IMR-90 (cell line): ENCODE measurements at regions not wholly inside any gene's neighbourhood (a gene's known extent, or its start where the extent isn't known, plus 50 kb on each side); places are given as distances from the start of the nearest gene placed in this dataset.

Experiments
- ATAC-seq: fragments of 200-7000 bp; cut with Tn5 transposase; 2 replicates; pipeline ENCODE4 v1.9.1; 2020; ENCODE audit warnings: low read depth, mild to moderate bottlenecking, moderate library complexity
- BruUV-seq: library from RNA; stranded (reverse); fragments of 400-500 nt; replicated peaks from 2 replicates; lab custom pipeline; 2021; lab: Mats Ljungman, UMichigan
- CTCF ChIA-PET: fragments of 300-600 bp; formaldehyde crosslinking; extraction: SDS; loops from one replicate; lab custom pipeline; 2021; ENCODE audit warnings: antibody characterized with exemption; lab: Yijun Ruan, JAX
- POLR2A ChIA-PET: fragments of 300-600 bp; sonication (Branson Sonifier 250); formaldehyde crosslinking; loops from one replicate; lab custom pipeline; 2022; ENCODE audit warnings: antibody characterized with exemption; ENCODE audit not compliant: unreplicated experiment; lab: Charles Lee
- DNase-seq: peaks from one replicate; pipeline ENCODE4 v3.0.0; 2013
- H2AFZ ChIP-seq: replicated peaks from 2 replicates; pipeline ENCODE3; 2013; ENCODE audit warnings: low read length, mild to moderate bottlenecking; ENCODE audit not compliant: poor library complexity
- H2AK5ac ChIP-seq: 2 replicates; pipeline ENCODE4 v1.6.1; 2013; ENCODE audit warnings: low read depth, low read length, inconsistent platforms
- H2AK9ac ChIP-seq: replicated peaks from 2 replicates; pipeline ENCODE3; 2013; ENCODE audit warnings: mild to moderate bottlenecking, low read depth, low read length, moderate library complexity; ENCODE audit not compliant: poor library complexity
- H2BK120ac ChIP-seq: 2 replicates; pipeline ENCODE4 v1.6.1; 2013; ENCODE audit warnings: low read depth, low read length, inconsistent platforms
- H2BK15ac ChIP-seq: 3 replicates; pipeline ENCODE4 v1.6.1; 2013; ENCODE audit warnings: low read depth, low read length, inconsistent platforms
- H2BK20ac ChIP-seq: 2 replicates; pipeline ENCODE4 v1.6.1; 2013; ENCODE audit warnings: low read depth, mild to moderate bottlenecking, inconsistent platforms, low read length, moderate library complexity
- H2BK5ac ChIP-seq: 2 replicates; pipeline ENCODE4 v1.6.1; 2013; ENCODE audit warnings: mild to moderate bottlenecking, low read depth, low read length, inconsistent platforms; ENCODE audit not compliant: poor library complexity, severe bottlenecking
- H3K14ac ChIP-seq: replicated peaks from 2 replicates; pipeline ENCODE4 v1.6.1; 2013; ENCODE audit warnings: low read depth, low read length, inconsistent platforms
- H3K18ac ChIP-seq: 2 replicates; pipeline ENCODE4 v1.6.1; 2013; ENCODE audit warnings: low read depth, low read length, control low read depth
- H3K23ac ChIP-seq: 2 replicates; pipeline ENCODE4 v1.6.1; 2013; ENCODE audit warnings: low read depth, low read length, inconsistent platforms
- H3K27ac ChIP-seq: 2 replicates; pipeline ENCODE4 v1.5.1; 2013; ENCODE audit warnings: mild to moderate bottlenecking, control low read depth, low read length; ENCODE audit not compliant: insufficient read depth
- H3K27me3 ChIP-seq: 2 replicates; pipeline ENCODE4 v1.6.1; 2013; ENCODE audit warnings: low read length; ENCODE audit not compliant: control insufficient read depth, insufficient read depth
- H3K36me3 ChIP-seq: 2 replicates; pipeline ENCODE4 v1.6.1; 2013; ENCODE audit warnings: low read length, mixed read lengths; ENCODE audit not compliant: control insufficient read depth, insufficient read depth
- H3K4ac ChIP-seq: 2 replicates; pipeline ENCODE4 v1.6.1; 2013; ENCODE audit warnings: low read depth, low read length, inconsistent platforms
- H3K4me1 ChIP-seq: 2 replicates; pipeline ENCODE4 v1.6.1; 2013; ENCODE audit warnings: low read length, mixed read lengths; ENCODE audit not compliant: control insufficient read depth, insufficient read depth
- H3K4me2 ChIP-seq: 2 replicates; pipeline ENCODE4 v1.6.1; 2013; ENCODE audit warnings: low read depth, mild to moderate bottlenecking, control low read depth, low read length, moderate library complexity
- H3K4me3 ChIP-seq: 2 replicates; pipeline ENCODE4 v1.5.1; 2013; ENCODE audit warnings: low read depth, mild to moderate bottlenecking, control low read depth, low read length, moderate library complexity; ENCODE audit not compliant: insufficient read depth
- H3K56ac ChIP-seq: 2 replicates; pipeline ENCODE4 v1.6.1; 2013; ENCODE audit warnings: low read length, inconsistent platforms; ENCODE audit not compliant: insufficient read depth; ENCODE audit errors: extremely low read depth
- H3K79me1 ChIP-seq, 2 experiments: 2 replicates each; pipeline ENCODE4 v1.6.1; 2013; ENCODE audit warnings: low read length in 2 of 2, inconsistent platforms in 1 of 2, low read depth in 1 of 2
- H3K9ac ChIP-seq: 2 replicates; pipeline ENCODE4 v1.6.1; 2013; ENCODE audit warnings: low read depth, low read length, control low read depth
- H3K9me1 ChIP-seq: 2 replicates; pipeline ENCODE4 v1.6.1; 2013; ENCODE audit warnings: low read length, inconsistent platforms; ENCODE audit not compliant: insufficient read depth
- H3K9me3 ChIP-seq: 2 replicates; pipeline ENCODE4 v1.6.1; 2013; ENCODE audit warnings: low read length; ENCODE audit not compliant: control insufficient read depth, insufficient read depth
- H4K20me1 ChIP-seq: 2 replicates; pipeline ENCODE4 v1.6.1; 2013; ENCODE audit warnings: low read length, inconsistent platforms; ENCODE audit not compliant: insufficient read depth
- H4K5ac ChIP-seq: 2 replicates; pipeline ENCODE4 v1.6.1; 2013; ENCODE audit warnings: mild to moderate bottlenecking, low read depth, low read length, control low read depth
- H4K8ac ChIP-seq, 2 experiments: 2 replicates each; pipeline ENCODE4 v1.6.1; 2013; ENCODE audit warnings: low read depth in 2 of 2, low read length in 2 of 2, control low read depth in 1 of 2, inconsistent platforms in 1 of 2
- H4K91ac ChIP-seq: 2 replicates; pipeline ENCODE4 v1.6.1; 2013; ENCODE audit warnings: low read depth, low read length, inconsistent platforms; ENCODE audit not compliant: insufficient read depth
- CHD1 ChIP-seq: IDR thresholded peaks from 2 replicates; pipeline ENCODE4 v1.6.1; 2012; ENCODE audit warnings: low read depth, low read length, improper control_type of control experiment
- RCOR1 ChIP-seq: IDR thresholded peaks from 2 replicates; pipeline ENCODE4 v1.6.1; 2012; ENCODE audit warnings: mild to moderate bottlenecking, low read length, improper control_type of control experiment; ENCODE audit not compliant: insufficient replicate concordance
- WGBS, 2 experiments: methylation state at CpG; one replicate each; pipeline versions ENCODE4 v1.1.5 to v1.1.7; 2013; ENCODE audit warnings: missing lambda C conversion rate in 2 of 2; ENCODE audit not compliant: insufficient read length in 1 of 2; ENCODE audit errors: extremely low coverage in 2 of 2; 5-methylcytosine and 5-hydroxymethylcytosine counted together
- dilution Hi-C: fragments of 300-500 bp; cut with HindIII; formaldehyde crosslinking; loops from one replicate; pipeline ENCODE4 v1.14.3; 2018; ENCODE audit warnings: low sequenced_read_pairs; ENCODE audit not compliant: unreplicated experiment
- in situ Hi-C: fragments of 300-500 bp; cut with MboI; formaldehyde crosslinking; loops from 3 replicates; pipeline ENCODE4 v1.14.3; 2019; ENCODE audit warnings: low sequenced_read_pairs, inconsistent platforms, mixed read lengths
- intact Hi-C: fragments of 100-400 bp; cut with micrococcal nuclease; formaldehyde crosslinking; loops from 2 replicates; pipeline ENCODE4 v1.10.0; 2022

- H3K9me3 ChIP-seq: no peaks in the 10 kb centered on the region
- H3K56ac ChIP-seq: no peak overlapping the region
- no peak overlapping the region for H3K9ac ChIP-seq
- H3K79me1 ChIP-seq: no peaks in the 10 kb centered on the region
- H3K23ac ChIP-seq: no peak overlapping the region
- intact Hi-C loops (no loop called here), in situ Hi-C loops (no loop called here), dilution Hi-C loops (no loop called here)
- DNase-seq (peak; percentile 81), ATAC-seq (peak; percentile 70)
- 0 out of 2 replicates have a peak overlapping the region, but pooled peaks have one; percentile 41 for H3K4me2 ChIP-seq
- peaks cover 9% of the 10 kb centered on the region for H3K4me1 ChIP-seq
- POLR2A ChIA-PET: no interaction called here
- no peak overlapping the region for H2BK20ac ChIP-seq
- H4K20me1 ChIP-seq: no peaks in the 10 kb centered on the region
- H3K9me1 ChIP-seq: 0 out of 2 replicates have a peak, but pooled peaks cover 4% of the 10 kb centered on the region
- no CpG with 5 or more reads among the region's 4 CpGs for WGBS, 2 experiments
- peak overlapping the region in 1 of 2 experiments; percentile 12; a peak in 1 of 4 replicates for H4K8ac ChIP-seq
- H2BK120ac ChIP-seq: peak overlapping the region; percentile 5; the same call in 1 of the 2 replicates
- peak overlapping the region; percentile 37 for H2BK5ac ChIP-seq
- no peak overlapping the region; the same call in 1 of the 2 replicates for H3K18ac ChIP-seq
- no peak overlapping the region for H2BK15ac ChIP-seq
- no peaks in the 10 kb centered on the region for H3K27me3 ChIP-seq
- 0 out of 2 replicates have a peak overlapping the region, but pooled peaks have one; percentile 11 for H3K14ac ChIP-seq
- no peak overlapping the region for H4K5ac ChIP-seq
- BruUV-seq: no TSS peak
- H2AFZ ChIP-seq: no peak overlapping the region
- TF ChIP-seq CHD1: no peak
- no peak for TF ChIP-seq RCOR1
- no peak overlapping the region for H2AK9ac ChIP-seq
- H3K4ac ChIP-seq: no peak overlapping the region
- no peaks in the 10 kb centered on the region for H3K36me3 ChIP-seq
- no peak overlapping the region for H3K4me3 ChIP-seq
- no peak overlapping the region for H3K27ac ChIP-seq
- H2AK5ac ChIP-seq: no peak overlapping the region
- CTCF ChIA-PET: no interaction called here
- H4K91ac ChIP-seq: no peak overlapping the region
These were observed 114.7 kb upstream of the TTC29 start for GRCh38 chr4:147060151-147060931.
